GM21381 (cell line): ENCODE measurements at regions not wholly inside any gene's neighbourhood (a gene's known extent, or its start where the extent isn't known, plus 50 kb on each side); places are given as distances from the start of the nearest gene placed in this dataset.
"Not testable (repeated sequence)": the region's sequence is repeated elsewhere in the genome, so short reads cannot be mapped to it uniquely, and the experiment has no call there.

Source experiments
- ATAC-seq: cut with Tn5 transposase; IDR thresholded peaks from one replicate; pipeline ENCODE4 v1.9.1; 2021; ENCODE audit warnings: mild to moderate bottlenecking, moderate library complexity; ENCODE audit not compliant: unreplicated experiment

DNA sequence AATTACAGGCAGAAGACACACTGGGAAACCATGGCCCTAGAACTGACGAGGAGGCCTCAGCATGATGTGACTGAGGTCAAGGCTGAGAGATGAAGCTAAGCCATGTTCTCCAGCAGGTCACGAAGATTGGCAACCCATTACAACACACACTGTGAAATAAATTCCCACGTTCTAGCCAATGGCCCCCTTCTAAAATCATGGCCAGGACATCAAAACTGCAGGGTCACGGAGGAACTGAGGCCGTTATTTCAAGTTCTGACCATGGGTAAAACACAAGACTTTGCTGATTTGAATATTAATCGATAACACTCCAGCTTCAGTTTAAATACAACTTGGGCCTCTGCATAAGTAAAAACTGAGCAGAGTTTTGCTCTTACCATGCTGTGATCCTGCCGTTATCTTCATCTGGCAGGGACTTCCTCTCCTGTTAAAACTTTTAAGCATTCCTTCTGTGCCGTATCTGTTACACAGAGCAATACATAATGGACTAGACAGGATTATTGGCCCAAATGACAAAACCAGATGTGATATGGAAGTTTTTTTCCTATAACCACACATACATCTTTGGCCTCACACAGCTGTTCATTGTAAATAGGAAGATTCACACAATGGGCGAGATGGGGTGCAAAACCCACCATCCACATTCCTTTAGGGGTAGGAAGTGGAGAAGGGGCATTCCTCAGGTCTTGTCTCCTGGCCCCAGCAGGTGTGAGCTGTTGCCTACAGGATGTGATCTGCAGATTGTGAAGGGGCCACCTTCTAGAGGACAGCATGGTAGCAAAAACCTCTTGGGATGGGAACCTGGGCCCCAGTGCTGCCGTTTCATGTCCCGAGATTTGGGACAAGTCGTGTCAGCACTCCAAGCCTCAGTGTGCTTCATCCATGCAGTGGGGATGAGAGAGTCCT lies 207.4 kb downstream of the OPA1 start:
- no peak for ATAC-seq

DNA sequence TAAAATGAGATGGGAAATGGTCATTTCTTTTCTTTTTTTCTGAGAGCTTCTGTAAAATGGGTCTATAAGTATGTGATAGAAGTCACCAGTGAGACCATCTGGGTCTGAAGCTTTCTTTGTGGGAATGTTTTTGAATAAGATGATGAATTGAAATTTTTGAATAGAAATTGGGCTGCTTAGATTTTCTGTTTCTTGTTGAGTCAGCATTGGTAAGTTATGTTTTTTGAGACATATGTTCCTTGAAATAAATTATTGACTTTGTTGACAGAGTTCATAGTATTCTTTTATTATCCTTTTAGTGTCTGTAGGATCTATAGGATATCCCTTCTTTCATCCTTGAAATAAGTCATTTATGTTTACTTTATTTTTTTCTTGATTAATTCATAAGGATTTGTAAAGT lies 208.1 kb downstream of the OPA1 start:
- no peak for ATAC-seq

DNA sequence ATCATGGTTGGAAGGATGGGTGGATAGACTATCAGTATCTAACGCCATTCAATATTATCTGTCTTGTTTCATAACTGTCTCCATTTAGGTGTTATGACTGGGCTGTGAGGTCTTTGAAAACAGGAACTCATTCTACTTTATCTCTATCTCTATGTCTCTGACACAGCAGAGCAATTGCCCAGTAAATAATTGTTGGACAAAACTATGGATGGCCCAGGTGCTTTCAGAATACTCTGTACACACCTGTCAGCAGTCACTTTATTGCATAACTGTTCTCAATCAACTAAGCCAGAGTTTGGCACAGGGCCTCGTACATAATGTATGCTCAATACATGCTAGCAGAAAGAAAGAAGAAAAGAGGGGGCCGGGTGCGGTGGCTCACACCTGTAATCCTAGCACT lies 210.3 kb downstream of the OPA1 start:
- ATAC-seq, result no peak

DNA sequence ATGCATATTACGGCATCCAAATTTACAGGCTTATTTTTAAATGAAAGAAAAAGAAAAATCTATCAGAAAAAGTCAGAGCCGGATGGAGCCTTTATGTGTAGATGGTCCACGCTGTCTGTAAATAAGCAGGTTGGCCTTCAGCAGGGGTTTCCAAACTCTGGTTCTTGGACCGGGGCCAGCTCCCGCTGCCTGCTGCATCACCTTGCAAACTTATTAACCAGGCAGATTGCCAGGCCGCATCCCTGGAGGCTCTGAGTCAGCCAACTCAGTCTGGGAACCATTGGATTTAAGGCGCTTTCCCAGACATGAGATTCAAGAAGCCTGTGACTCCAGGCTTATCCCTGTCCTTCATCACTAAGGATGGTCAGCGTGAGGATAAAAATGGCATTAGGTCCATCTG lies 212.4 kb downstream of the OPA1 start:
- no peak for ATAC-seq

- no peak for ATAC-seq
Observed at GRCh38 chr3:193808317-193808716, 215.3 kb downstream of the OPA1 start.

DNA sequence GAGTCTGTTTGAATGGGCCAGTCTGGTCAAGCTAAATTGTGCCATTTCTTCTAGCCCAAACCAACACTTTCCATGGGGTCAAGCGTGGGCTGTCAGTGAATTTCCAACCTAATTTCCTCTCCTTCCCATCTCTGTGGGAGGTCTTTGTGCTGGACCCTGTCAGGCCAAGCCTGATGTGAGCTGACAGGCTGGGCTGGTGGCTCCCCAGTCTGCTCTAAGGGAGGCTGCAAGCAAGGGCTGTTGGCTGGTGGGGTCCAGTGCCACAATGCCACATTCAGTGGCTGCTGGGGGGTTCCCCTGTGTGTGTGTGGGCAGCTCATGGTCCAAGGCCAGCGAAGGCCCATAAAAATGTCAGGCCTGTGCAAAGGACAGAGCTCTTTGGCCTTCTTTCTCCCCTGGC lies 216.1 kb downstream of the OPA1 start:
- no peak for ATAC-seq

DNA sequence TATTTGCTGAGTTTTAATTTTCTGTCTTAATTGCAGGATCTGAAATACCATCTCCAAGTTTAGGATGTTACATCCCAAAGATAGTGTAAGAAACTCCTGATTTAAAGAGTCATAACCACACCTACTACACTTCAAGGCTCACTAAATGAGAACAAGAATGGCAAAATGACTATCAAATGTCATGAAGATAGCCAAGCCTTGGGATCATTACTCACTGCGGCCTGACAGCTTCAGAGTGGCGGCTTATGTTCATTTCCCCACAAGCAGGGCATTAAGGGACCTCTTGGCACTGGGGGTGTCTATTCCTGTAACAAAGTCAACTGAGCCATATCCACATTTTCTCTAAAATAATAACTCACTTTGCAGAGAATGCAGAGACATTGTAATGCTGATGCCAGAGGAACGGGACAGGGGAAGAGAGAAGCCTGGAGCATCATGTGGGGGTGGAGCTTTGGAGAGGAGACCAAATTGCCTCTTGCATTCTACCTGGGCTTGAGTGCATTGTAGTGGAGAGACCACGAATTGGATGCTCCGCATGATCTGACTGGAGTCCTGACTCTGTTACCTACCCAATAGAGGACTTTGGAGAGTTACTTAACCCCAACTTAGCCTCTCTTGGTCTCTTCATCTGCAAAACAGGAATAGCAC lies 219.2 kb downstream of the OPA1 start:
- ATAC-seq, result no peak

- ATAC-seq, result no peak
Observed at GRCh38 chr3:193812791-193813500, 219.9 kb downstream of the OPA1 start.

DNA sequence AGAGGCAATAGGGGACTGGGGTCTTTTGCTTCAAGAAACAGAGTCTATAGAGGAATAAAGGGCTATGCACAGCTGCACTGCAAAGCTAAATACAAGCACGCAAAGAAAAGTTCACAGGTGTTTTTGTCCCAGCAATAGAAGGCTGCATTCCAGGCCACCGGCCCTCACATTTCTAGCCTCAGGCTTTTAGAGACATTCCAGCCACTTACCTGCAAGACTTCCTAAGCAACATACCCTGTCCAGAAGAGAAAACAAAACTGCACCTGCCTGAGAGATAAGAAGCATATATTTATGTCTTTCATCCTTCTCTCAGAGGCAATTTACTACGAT lies 220.5 kb downstream of the OPA1 start:
- ATAC-seq, result no peak

- ATAC-seq, result no peak
Observed at GRCh38 chr3:193814166-193814892, 221.3 kb downstream of the OPA1 start.

DNA sequence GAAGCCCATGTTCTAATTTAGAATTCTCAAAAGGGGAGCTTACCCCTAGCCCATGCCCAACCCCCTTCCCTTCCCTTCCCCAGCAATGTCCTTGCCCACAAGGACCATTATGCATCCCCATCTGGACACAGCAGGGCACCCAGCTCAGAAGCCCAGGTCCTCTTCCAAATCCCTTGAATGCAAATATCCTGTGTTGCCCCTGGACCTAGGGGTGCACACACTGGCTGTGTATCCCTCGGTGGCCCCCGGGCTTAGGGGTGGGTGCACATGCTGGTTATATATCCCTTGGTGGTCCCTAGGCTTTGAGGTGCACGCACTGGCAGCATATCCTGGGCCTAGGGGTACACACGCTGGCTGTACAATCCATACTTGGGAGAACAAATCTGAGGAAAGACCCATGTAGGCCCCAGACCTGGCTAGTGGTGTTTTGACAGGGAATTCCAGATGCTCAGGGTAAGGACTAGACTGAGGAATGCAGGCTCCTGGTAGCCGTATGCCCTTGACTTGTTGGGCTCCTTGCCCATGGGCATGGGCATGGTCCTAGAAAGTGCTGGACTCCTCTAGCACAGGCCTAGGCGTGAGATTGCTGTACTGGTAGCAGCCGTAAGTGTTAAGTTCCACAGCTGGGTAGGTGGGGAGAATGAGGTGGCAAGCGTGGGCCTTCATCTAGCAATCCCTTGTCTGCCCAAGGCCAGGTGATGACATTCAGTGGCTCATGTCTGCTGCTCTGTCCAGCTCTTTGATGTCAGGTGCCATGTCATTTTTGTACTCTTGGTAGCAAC lies 222.4 kb downstream of the OPA1 start:
- no peak for ATAC-seq

DNA sequence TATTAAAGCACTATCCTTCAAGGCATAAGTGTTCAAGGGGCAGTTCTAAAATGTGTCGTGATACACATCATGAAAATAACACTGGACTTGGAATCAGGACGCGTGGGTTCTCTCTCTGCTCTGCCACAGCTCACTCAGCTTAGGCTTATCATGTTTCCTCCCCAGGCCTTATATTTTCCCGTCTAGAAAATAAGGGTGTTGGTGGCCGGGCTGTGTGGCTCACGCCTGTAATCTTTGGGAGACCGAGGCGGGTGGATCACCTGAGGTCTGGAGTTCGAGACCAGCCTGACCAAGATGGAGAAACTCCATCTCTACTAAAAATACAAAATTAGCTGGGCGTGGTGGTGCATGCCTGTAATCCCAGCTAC lies 223.0 kb downstream of the OPA1 start:
- no peak for ATAC-seq

- no peak for ATAC-seq
Observed at GRCh38 chr3:193816656-193817311, 223.8 kb downstream of the OPA1 start.

GRCh38 chr3:193819117-193820010 lies 226.4 kb downstream of the OPA1 start:
- ATAC-seq, result no peak

DNA sequence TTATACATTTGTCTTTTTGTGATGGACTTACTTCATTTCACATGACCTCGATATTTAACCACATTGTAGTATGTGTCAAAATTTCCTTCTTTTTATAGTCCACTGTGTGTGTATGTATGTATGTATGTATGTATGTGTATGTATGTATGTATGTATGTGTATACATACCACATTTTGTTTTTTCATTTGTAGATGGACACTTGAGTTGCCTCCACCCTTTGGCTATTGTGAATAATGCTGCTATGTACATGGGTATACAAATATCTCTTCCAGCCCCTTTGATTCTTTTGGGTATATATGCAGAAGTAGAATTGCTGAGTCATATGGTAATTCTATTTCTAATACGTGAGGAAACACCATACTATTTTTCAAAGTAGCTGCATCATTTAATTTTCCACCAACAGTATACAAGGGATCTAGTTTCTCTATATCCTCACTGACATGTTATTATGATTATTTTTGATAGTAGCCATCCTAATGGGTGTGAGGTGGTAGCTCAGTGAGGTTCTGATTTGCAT lies 228.2 kb downstream of the OPA1 start:
- no peak for ATAC-seq

DNA sequence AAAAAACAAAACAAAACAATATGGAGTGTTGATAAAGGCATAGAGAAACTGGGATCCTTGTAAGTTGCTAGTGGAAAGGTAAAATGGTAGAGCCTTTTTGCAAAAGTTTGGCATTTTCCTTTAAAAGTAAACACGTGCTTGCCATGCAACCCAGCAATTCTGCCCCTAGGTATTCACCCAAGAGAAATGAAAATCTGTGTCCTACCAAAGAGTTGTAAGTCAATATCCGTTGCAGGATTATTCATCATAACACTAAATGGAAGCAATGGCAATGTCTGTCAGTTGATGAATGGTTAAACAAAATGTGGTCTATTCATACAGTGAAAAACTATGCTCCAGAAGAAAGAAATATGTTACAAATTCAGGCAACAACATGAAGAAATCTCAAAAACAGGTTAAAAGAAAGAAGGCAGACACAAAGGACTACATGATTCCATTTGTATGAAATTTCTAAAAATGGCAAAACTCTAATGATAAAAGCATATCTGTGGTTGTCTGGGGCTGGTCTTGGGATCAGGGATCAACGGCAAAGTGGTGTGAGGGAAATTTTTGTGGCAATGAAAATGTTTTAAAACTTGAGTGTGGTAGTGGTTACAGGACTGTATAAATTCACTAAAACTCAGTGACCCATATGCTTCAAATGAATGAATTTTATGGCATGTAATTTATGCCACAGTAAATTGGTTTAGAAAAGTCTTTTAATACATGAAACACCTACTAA lies 229.6 kb downstream of the OPA1 start:
- no peak for ATAC-seq

- not testable (repeated sequence) for ATAC-seq
Observed at GRCh38 chr3:193823213-193823605, 230.2 kb downstream of the OPA1 start.

DNA sequence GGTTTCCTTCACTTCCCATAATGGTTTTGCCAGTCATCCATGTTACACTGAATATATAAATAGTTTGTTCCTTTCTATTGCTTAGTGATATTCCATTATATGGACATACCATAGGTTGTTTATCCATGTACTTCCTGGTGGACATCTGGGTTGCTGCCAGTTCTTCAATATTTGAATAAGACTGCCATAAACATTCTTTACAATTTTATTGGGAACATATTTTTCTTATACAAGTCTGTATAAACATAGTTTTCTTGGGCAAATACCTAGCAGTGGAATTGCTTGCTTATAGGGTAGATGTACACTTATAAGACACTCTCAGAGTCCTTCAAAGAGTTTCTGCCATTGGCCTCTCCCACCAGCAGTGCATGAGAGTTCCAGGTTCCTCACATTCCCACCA lies 231.4 kb downstream of the OPA1 start:
- ATAC-seq, result no peak
